HuH-7 (cell line): ENCODE measurements at regions not wholly inside any gene's neighbourhood (a gene's known extent, or its start where the extent isn't known, plus 50 kb on each side); places are given as distances from the start of the nearest gene placed in this dataset.
A peak's percentile ranks its signal among the peaks of the same experiment; 100 is the strongest.

Source experiments
- DNase-seq: peaks from one replicate; pipeline ENCODE4 v3.0.0; 2011; ENCODE audit warnings: low spot score

DNA sequence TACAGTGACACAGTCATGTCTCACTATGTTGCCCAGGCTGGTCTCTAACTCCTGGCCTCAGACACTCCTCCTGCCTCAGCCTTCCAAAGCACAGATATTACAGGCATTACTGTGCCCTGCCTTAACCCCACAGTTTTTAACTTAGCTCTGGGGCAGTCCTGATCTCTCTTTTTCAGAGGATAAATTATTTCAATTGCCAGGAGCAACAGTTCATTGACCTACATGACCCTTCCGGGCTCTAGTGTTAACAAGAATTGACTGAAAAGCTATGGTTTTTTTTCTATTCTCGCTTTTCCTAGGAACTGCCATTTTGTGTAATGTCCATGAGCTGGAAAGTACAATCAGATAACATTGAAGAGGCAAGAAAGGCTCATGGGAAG, 92.8 kb downstream of the HNRNPLL start:
- no peak for DNase-seq

DNA sequence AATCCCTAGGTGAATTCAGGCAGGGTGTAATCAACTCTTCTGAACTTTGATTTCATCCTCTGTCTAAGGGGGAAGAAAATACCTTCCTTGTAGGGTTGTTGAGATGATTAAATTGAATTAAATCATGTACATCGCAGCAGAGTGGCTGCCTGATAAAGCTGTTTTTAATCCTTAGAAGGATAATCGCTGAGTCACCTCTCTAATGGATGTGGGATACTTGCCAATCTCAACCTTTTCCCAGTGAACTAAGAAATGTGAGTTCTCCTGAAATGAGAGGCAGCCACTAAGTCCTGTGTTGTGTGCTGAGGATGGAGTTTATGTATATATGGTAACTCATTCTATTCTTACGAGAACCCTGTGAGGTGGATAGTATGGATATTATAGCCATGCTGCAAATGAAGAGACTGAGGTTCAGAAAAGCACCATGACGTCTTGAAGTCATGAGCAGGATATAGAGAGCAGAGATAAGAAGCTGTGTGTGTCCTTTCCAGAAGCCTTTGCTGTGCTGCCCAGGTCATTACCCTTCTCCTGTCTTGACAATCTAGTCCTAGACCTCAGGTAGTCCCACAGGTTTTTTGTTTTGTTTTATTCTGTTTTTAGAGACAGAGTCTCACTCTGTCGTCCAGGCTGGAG, 93.3 kb downstream of the HNRNPLL start:
- no peak for DNase-seq

DNA sequence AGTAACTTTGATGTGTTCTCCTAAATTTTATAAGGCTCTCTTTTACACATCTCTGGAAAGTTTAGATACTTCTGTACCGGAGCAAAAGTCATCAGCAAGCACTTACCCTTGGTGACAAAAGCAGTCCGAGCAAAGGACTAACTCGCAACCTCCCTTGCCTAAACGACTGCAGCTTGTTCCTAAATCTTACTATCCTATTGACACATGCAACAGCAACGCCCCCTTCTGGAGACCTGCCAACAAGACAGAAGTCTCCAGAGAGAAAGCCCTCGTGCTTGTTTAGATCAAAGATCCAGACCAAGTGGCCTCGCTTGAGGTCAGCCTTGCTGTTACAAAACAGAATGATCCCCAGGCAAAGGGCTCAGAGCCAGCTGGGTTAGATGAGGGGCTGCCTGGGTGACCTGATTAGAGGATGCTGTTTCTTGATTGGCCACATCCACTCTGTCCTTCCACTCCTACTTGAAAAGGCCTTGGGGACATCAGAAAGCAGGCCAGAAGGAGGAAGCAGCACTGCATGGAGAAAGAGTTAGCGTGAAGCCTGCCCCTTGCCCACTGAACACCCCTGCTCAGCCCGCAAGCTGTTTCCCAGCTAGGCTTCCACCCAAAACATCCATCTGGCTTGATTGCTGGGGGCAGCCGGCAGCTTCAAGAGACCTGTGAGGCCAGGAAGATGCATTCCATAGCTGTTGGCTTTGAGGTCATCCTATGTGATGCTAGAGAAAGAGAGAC, 94.3 kb downstream of the HNRNPLL start:
- DNase-seq = peak; percentile 62

DNA sequence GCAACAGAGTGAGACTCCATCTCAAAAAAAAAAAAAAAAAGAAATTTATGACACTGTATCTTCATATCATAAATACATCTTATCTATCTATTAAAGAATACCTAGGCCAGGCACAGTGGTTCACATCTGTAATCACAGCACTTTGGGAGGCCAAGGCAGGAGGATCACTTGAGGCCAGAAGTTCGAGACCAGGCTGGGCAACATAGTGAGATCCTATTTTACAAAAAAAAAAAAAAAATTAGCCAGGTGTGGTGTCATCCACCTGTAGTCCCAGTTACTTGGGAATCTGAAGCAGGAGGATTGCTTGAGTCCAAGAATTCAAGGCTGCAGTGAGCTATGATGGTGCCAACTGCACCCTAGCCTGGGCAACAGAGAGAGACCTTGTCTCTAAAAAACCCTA, 95.0 kb downstream of the HNRNPLL start:
- DNase-seq = no peak

DNA sequence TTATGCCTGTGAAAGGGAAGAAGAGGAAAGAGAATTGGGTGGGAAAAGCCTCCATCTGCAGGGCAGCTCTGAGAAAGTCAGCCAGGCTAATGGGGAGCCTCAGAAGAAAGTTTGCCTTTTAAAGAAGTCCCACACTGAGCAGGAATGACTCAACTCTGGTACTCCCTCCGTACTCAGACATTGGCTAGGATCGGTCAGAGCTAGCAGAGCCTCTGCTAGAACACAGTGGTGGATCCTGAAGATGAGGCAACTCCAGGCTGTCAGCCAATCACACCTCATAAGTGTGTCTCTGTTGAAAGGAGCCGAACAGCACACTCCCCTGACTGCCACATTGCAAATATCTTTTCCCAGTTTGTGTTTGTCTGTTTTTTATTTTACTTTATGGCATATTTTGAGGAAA, 96.9 kb downstream of the HNRNPLL start:
- DNase-seq = no peak

DNA sequence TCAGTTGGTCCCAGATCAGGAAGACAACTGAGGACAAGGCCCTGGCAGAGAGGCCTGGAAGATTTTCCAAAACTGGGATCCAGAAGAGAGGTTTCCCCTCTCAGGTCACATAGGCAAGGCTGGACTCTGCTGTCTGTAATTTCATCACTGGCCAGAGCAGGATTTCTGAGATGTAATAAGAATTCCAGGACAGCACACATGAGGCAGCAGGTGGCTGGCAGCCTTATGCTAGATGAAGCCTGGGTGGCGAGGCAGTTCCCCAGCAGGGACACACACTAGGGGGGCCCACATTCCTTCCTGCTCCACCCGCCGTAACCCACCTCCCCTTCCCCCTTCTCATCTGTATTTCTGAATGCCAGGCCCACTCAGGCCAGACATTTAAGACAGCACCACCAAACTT, 98.6 kb downstream of the HNRNPLL start:
- DNase-seq = no peak

DNA sequence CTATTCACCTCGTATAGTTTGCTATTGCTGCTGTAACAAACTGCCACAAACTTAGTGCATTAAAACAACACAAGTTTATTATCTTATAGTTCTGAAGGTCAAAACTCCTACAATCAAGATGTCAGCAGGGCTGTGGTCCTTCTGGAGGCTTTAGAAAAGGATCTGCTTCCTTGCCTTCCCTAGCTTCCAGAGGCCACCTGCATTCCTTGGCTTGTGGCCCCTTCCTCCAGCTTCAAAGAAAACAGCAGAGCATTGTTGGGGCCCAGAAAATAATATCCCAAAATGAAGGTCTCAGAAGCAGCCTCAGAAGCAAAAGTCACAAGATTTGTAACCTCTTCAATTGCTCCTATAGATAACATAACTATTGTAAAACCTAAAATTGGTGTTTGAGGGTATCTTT, 100.6 kb downstream of the HNRNPLL start:
- no peak for DNase-seq

DNA sequence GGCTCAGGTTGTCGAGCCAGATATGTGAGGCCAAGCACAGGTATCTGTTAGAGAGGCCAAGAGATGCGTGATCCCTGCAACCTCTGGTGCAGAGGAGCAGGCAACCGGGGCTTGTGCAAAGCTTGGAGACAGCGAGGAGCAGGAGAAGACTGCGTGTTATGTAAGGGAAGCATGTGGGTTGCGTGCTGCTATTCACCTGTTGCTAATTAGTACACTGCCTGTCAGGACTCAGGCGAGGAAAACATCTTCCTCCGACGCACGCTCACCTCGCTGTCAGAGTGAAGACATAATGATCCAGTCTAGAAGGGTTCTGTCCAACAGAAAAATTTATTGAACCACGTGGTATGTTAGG, 102.5 kb downstream of the HNRNPLL start:
- no peak for DNase-seq

DNA sequence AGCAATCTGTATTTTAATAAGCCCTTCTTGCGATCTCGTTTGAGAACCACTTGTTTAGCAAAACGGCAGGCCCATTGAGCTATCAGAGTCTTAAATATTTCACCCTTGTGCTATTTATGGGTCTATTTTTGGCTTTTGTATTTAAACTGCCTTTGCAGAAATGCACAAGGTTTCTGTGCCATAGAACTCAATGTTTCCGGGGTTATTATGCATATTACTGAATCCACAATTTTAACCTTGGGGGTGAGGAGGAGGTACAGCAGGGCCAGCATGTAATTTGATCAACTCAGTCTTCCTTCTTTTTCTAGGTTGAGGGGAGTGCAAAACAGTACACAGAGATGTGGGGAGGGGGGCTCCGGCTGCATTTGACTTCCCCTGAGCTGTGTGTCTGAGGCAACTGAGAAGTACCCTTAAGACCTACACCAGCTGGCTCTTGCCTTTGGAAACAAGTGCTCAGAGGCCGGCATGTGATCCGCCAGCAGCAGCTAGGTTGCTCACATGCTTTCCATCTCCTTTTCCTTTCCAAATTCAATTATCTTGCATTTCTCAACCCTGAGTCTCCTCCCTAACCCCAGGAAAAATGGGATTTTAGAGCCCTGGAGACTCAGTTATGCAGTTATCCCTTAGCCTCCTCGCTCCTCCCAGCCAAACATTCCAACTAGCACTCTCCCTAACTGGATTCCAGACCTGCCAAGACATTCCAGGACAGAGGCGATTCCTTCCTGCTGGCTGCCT, 103.0 kb downstream of the HNRNPLL start:
- DNase-seq = no peak

DNA sequence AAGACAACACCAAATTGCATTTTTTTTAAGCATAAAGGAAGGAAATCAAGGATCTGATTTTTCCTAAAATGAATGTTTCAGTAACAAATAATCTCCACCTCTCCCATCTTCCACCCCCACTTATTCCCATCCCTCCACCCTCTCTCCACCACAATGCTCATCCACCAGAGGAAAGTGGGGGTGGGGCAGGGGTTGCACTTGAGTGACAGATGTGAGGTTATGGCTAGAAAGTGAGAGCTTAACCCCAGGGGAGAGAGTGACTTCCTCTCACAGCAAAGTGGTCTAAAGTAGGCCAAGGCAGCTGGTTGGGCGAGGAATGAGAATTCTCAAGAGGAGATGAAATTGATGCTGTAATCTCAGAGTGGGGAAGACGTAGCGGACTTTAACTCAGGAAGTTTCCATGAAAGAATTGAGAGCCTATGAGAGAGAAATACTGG, 104.7 kb downstream of the HNRNPLL start:
- DNase-seq = no peak

DNA sequence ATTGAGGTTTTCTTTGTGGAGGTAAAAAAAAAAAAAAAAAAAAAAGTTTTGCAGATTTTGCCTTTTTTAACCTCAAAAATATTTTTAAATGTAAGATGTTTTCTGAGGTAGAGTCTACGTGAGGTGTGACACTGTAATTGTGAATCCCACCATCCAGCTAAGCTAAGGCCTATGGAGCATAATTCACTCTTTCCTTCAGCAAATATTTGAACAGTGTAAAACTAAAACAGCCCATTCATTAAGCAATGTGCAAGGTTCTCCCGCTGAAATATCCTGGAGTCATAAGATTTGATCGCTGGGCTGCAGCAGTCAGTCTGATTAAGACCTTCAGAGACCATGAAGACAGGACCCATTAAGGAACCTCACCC, 105.1 kb downstream of the HNRNPLL start:
- peak; percentile 32 for DNase-seq

DNA sequence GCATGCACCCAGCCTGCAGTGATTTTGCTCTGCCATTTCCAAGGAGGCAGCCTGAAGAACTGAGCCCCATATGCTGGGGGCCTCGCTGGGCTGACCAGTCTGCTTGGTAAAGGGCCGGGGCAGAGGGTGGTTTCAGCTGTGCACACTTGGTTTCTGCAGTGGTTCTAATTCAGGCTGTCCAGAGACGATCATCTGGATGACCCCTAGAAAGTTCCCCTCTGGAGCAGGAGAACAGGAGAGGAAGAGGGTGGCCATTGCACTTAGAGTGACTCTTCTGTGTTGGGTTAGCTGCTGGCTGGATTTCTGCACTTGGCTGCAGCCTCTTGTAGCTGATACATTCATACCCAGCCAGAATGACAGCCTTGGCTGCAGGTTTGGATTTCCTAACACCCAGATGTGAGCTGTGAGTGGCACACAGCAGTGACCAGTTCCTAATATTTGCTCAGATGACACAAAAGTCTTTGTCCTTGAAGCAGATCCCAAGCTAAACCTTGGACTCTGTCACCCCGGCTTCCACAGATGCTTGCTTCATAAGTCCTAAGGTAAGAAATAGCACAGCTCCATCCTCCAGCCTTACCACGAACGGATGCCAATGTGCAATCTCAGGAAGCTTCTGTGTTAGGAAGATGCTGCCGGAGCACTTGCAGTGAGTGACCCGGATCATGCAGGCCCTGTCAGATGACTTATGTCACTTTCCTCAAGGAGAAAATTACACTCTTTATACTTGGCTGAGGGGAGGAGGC, 105.6 kb downstream of the HNRNPLL start:
- DNase-seq = no peak

DNA sequence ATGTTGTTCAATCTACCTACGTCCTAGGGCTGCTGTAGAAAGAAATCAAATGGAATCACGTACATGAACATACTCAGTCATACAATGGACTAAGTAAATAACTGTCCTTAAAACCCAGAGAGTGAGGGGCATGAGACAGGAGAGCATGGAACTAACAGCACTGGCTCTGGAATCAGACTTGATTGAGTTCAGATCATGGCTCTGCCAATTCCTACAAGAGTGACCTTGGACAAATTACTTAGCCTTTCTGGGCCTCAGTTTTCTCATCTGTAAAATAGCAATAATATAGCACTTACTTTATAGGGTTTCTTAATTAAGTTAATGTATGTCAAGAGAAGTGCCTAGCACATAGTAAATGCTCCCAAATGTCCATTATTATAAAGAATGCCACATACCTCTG, 106.8 kb downstream of the HNRNPLL start:
- DNase-seq = no peak

DNA sequence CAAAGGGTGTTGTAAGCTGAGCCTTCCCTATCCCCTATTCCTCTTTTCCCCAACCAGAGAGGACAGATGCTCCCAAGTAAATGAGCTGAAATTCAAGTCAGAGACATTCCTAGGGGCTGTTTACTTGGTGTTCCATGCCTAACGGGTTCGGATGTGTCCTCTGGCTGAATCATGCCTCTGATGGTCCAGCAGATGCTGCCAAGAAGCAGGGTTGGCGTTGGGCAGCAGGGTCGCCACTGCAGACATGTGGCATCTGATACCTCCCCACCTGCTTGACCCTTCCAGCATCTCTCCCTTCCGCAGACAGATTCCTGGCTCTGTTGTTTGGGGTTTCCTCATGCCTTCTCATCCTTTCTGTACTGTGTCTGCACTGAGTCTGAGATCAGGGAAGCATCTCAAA, 108.3 kb downstream of the HNRNPLL start:
- no peak for DNase-seq

DNA sequence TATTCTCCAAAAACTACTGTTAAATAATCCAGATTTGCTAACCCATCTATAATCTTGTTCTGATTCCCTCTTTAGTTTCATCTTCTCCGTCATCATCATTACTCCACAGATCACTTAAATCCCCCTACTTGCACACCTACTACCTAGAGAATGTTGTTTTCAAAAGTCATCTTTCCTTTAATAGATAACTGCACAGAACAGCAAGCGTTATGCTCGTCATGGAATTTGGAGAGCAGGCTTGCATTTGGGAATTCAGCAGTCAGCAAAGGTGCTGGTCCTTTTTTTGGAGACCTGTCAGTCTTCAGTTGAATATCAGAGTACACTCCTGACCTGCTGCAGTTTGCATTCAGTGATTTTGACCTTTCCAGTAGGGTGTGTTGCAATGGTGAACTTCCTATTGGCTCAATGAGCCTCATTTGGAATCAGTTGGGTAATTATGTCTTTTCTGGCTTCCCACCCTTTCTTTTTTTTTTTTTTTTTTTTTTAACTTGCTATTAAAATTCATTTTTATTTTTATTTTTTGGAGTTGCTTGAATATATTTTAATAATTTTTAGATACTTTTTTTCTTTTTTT, 110.6 kb downstream of the HNRNPLL start:
- DNase-seq = no peak

DNA sequence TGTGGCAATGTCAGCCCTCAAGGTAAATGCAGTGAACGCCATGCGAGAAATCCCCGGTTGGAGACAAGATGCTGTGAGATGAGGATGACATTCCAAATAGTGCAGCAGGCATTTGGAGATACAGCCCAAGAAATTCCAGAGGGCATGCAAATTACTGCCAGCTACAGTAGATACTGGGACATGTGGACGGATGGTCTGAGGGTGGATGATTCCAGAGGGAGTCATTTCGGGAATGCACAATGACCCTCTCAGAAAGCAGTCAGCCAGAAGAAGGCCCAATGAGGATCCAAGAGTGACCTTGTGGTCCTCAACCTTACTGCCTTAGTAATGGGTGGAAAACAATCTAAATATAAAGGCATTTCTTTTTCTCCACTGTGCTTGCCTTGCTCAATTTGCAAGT, 111.3 kb downstream of the HNRNPLL start:
- no peak for DNase-seq

DNA sequence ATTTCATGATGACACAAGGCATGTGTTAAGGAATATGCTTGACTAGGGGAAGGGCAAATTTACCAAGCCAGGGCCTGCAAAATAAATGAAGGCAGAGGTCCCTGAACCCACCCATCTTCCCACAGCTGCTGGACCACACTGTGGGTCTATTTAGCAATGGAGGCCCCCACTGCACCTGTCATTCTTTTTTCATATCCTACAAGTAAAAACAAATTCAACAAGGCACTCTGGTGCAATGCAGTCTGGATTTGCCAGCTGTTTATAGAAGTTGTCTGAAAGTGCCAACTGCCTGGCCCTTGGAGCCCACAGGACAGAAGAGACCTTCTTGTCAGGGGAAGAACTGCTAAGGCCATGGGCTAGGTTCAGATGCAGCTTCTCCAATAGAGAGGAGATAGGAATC, 112.8 kb upstream of the ATL2 start:
- no peak for DNase-seq

DNA sequence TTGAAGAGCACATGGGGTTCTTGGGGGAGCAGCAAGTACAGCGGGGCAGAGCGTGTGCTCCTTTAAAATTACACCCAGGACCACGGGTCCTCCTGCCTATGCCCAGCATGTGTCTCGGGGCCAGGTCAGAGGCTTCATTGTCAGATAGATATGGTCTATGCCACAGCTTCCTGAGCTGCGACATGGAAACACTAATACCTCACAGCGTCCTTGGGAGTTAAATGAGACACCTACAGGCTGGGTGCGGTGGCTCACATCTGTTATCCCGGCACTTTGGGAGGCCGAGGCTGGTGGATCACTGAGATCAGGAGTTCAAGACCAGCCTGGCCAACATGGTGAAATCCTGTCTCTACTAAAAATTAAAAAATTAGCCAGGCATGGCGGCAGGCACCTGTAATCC, 110.8 kb upstream of the ATL2 start:
- no peak for DNase-seq

DNA sequence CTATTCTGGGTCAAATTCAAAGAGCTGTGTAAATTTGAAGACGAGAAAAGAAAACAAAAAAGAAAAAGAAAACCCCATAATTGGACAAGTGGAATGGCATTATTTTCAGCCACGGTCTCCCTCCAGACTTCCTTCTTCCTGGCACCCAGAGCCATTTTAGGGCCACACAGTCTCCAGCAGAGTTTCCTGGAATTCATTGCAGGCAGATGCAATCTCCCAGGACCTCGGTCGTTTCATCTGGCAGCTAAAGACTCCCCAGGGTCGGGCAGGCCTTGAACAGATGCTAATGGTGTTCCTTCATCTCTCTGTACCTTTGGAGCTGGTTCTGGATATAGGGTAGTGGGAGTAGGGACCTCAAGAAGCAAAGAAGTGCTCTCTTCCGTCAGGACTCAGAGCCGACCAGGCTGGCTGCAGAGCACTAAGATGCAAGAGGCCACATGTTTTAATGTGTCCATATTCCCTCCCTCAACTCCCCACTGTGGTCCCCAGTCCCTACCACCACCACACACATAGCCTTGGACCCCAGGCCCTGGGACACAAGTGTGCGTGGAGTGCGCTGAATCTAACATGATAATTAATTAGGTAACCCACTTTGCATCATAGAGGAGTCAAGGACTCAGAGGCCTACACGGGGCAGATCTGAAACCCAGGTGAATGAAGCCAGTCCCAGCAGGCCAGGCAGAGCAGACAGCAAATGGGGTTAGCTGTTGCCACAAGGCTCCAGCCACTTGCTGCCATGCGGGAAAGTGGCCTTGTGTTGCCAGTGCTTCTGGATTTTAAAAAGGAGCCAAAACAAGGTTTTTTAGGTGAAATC, 109.3 kb upstream of the ATL2 start:
- no peak for DNase-seq

DNA sequence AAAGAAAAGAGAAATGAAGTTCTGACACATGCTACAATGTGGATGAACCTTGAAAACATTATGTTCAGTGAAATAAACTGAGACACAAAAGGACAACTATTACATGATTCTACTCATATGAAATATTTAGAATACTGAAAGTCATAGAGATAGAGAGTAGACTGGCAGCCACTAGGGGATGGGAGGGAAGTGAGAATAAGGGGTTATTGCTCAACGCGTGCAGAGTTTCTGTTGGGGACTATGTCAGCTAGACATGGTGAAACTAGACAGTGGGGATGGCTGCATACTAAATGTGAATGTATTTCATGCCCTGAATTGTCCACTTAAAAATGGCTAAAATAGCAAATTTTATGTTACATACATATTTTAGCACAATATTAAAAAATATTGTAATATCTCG, 108.7 kb upstream of the ATL2 start:
- no peak for DNase-seq

DNA sequence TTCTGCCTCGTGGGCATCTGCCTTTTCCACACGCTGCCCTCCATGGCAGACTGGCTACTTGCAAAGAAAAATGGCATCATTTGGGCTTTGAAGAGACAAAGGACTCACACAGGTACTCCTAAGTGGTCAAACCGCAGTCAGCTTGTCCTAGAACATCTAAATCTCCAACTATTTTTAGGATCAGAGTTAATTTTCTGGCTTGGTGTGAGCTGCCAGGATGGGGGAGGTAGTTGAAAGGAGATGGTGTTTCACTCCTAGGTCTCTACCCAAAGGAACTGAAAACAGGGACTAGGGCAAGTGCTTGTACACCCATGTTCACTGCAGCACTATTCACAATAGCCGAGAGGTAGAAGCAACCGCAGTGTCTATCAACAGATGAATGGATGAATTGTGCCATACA, 107.9 kb upstream of the ATL2 start:
- no peak for DNase-seq
